HG03280 (cell line): ENCODE measurements at regions not wholly inside any gene's neighbourhood (a gene's known extent, or its start where the extent isn't known, plus 50 kb on each side); places are given as distances from the start of the nearest gene placed in this dataset.
"Not testable (repeated sequence)": the region's sequence is repeated elsewhere in the genome, so short reads cannot be mapped to it uniquely, and the experiment has no call there.

ENCODE experiments used
- ATAC-seq: cut with Tn5 transposase; IDR thresholded peaks from one replicate; pipeline ENCODE4 v1.9.1; 2021; ENCODE audit warnings: mild to moderate bottlenecking, moderate library complexity; ENCODE audit not compliant: unreplicated experiment

DNA sequence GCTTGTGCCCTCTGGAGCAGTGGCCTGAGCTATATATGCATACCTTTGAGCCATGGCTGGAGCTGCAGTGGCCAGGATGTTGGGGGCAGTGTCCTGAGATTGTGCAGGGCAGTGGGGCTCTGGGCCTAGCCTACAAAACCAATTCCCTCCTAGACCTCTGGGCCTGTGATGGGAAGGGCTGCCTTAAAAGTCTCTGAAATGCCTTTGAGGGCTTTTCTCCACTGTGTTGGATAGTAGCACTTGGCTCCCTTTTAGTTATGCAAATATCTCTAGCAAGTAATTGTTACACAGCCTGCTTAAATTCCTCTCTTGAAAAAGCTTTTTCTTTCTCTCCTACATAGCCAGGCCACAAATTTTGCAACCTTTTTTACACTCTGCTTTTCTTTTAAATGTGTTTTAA lies 426.4 kb downstream of the ACTR3B start:
- ATAC-seq = no peak

DNA sequence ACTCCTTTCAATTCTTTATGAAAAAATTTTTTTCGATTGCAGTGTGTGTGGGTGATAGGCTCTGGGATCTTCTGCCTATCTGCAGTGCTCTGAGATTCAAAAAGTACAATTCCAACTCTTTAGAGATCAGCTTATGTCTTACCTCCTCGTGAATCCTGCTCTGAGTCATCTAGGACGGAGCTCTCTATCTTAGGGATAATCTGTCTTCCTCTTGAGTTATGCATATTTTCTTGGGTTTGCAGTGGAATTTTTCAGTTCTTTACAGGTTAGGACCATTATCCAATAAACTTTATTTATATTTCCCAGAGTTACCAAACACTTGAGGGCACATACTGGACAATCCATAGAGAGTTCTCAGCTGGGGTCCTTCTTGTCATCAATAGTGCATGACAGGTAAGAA lies 428.6 kb downstream of the ACTR3B start:
- ATAC-seq = no peak

DNA sequence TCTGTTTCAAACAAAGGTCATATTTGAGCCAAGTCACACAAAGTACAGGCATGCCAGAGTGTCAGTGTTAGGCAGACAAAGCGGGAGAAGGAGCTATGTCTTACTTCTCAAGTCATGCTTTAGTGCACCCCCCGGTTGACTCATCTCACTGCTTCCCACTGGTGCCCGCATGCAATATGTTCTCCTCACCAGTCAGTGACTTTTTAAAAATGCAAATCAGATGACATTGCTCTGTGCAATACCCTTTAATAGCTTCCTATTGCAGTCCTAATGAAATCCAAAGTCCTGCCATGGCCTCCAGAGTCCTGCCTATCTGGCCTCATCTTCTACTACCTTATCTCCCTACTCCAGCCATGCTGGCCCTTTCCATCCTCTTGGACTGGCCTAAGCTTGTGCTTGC lies 429.1 kb downstream of the ACTR3B start:
- ATAC-seq = no peak

DNA sequence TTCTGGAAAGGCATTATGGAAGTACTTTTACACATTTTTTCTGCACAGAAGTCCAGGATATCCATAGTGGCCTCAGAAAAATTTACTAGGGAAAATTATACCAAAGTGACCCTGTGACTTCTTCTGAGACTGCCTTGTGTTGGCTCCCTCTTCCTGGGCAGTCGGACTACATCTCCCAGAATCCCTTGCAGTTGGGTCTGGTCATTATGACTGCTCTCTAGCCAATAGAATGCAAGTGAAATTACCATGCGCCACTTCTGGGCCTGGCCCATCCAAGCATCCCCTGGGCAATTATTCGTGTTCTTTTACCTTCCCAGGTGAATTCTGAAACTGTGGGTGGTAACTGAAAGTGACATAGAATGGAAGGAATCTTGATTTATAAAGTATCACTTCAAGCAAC lies 430.9 kb downstream of the ACTR3B start:
- peak; percentile 74 for ATAC-seq

DNA sequence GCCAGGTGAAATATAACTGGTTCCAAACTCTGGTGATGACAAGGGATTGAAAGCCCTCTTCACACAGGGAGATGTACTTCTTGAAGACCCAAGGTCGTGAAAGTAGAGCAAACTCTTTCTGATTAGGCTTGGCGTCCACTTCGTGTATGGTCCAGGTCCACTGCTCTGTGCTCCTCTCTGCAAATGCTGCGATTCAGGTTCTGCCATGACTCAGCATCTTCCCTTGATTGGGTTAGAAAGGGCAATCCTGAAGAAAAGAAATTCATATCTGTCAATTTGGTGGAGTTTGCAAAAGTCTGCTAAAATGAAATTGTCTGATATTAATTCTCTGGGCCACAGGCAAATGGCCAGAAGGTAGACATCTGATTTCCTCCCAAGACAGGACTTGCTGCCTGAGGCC lies 431.4 kb downstream of the ACTR3B start:
- ATAC-seq = no peak

DNA sequence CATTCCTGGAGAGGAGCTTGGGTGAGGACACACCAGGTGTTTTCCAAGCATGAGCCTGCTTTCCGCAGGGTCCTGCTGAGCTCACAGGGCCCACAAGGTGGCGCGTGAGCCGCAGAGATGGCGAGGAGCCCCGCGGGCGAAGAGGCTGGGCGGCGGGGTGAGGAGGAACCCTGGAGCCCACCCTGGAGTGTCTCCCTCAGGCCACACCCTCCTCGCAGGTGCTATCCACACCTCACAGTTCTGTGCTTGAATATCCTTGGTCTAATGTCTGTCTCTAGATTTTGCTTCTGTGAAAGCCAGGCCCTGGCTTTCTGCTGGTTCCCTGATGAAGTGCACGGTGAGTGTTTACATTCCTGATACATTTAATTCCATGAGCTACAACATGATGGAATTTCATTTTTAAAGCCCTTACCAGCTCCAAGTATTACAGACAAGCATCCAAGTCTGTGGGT lies 433.6 kb downstream of the ACTR3B start:
- ATAC-seq = no peak

DNA sequence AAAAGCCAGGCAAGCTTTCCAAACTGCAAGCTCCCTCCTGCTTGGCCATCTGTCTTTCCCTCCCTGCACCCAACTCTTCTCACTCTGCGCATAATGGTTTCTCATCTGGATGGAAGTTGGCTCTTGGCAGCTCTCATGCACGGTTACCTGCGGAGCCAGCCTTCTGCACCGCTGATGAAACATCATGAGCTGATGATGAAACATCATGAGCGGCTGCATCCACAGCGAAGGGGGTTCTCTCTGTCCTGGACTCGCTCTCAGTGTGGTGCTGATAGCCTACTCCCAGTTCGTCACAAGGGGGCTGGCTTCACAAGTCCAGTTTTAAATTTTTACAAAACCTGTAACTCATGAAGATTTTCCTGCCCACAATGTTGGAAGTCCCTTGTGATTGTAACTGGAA lies 457.5 kb downstream of the ACTR3B start:
- no peak for ATAC-seq

DNA sequence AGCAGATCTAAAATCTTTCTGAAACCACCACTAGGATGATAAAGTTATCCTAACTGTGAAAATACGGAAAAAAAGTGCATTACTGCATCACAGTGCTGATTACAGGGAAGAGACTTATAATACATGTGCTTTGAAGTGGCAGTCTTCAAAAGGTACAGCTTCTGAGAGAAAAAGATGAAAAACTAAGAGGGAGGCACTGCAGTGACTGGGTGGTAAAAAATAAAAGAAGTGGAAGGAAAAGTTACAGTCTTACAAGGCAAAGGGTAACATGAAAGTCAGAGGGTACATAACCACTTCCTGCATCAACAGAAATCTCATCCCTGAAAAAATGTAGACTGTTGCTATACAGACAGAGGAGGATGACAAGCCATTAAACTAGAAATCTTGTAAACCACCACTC lies 465.3 kb downstream of the ACTR3B start:
- ATAC-seq = no peak

DNA sequence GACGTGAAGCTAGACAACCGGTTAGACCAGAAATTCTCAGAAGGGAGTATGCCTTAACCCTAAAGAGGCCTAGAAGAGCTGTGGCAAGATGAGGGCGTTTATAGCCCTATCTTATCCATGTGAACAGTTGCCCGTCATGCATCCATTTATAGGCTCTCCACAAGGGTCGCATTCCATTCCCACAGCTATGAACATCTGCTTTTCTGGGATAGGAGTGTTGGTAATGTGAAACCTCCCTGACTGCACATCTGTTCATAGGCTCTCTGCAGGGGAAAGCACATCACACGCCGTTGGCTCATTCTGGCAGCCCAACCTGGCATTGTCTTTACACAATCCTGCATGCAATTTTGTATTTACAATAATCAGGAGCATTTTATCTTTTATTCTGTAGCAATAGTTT lies 485.6 kb downstream of the ACTR3B start:
- not testable (repeated sequence) for ATAC-seq

DNA sequence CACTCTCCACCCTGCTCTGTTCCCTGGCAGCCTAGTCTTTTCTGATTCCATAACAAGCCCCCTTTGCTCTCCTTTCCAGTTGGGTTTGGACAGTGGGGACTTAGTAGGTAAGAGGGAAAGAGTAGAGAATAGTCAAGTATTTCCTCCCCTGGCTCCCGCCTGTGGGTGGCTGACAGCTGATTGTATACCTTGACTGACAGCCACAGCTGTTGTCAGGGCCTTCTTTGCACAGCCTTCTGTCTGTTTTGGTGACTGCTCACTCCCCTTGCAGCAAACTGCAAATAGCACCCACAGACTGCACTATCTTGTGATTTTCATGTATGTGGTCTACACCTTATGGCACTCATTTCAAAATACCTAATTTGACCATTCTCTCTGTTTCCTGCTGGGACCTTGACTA lies 486.3 kb downstream of the ACTR3B start:
- no peak for ATAC-seq

DNA sequence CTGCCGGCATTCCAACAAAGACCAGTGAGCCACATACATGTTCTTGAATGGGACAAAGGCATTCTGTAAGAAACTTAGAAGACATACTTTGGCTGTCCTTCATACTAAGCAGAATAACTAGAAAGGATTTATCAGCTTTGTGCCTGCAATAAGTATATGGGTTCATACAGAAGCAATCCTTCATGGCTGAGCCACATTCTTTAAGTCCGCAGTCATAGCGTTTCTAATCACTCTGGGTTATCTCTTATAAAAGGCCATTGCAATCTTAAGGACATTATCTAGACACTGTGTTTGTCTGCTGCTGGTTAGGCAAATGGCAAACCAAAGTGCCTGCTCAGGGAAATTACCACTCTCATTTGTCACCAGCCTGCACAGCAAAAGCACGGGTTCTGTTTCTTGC lies 488.4 kb downstream of the ACTR3B start:
- no peak for ATAC-seq

DNA sequence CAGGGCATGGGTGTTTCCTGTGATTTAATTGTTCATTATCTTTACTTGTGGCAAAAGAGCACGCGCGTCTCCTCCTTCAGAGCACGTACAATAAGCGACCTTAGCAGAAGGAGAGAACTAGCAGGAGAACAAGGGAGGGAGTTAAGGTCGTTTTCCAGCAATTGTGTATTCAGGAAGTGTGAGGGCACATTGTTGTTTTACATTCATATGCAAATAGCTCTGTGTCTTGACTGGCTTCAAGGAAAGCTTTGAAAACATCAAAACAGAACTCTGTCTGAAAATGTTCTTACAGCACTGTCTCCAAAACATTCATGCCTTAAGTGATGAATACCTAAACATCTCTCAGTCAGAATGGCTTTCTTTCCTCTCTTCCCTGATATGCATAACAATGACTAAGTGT lies 499.1 kb downstream of the ACTR3B start:
- no peak for ATAC-seq

DNA sequence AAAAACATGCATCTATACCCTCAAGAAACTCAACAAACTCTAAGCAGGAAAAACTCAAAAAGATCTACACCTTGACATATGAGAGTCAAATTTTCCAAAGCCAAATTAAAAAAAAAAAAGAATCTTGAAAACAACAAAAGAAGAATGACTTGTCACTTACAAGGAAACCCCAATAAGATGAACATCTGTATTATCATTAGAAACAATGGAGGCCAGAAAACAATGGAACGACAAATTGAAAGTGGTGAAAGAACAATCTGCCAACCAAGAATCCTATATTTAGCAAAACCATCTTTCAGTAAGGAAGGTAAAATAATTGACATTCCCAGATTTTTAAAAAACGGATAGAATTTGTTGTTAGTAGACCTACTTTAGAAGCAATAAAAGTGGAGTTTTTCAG lies 516.8 kb downstream of the ACTR3B start:
- no peak for ATAC-seq

DNA sequence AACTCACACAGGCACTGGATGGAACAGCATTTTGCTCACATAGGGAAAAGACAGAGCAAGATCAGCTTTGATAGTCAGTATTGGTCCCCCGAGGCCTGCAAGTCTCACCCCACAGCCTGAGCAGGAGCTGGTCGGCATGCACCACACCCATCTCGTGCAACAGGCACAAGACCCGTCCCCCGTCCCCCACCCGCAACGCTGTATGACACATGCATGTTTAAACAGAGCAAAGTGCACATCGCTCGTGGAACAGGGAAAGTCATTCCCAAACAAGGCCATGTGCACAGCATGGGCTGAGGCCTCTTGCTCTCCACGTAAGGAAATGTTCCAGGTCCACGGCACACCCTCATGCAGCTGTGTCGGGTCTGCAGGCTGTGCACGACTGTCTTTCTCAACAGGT lies 527.2 kb downstream of the ACTR3B start:
- ATAC-seq = no peak

DNA sequence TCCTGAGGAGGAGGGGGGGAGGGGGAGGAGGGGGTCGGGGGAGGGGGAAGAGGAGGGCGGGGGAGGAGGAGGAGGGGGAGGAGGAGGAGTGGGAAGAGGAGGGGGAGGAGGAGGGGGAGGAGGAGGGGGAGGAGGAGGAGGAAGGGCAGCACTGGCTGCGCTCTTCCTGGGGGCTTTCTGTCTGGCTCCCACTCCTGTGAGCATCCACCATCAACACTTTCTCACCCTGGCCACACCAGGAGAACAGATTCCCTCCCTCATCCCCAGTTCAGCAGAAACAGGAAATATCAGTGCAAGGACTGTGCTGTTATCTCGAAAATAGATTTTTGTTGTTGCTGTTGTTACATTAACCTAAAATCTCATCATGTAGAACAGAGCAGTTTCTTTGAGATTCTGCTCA lies 530.5 kb downstream of the ACTR3B start:
- no peak for ATAC-seq

DNA sequence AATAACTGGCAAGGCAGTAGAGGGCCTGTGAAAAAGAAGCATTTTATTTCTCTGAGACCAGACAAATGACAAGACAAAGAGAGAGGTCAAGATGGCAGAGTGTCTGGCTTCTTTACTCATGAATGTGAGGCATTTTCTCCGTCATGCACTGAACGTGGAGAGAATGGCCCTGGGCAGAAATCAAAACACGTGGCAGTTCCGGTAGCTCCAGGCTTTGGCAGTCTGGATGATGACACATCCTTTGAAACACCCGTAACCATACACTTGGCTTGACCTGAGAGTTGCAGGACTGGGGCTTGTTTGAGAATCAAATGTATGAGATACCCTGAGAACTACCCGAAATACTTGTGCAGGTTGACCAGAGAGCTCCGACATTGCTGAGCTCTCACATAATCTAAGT lies 537.6 kb downstream of the ACTR3B start:
- ATAC-seq = no peak

DNA sequence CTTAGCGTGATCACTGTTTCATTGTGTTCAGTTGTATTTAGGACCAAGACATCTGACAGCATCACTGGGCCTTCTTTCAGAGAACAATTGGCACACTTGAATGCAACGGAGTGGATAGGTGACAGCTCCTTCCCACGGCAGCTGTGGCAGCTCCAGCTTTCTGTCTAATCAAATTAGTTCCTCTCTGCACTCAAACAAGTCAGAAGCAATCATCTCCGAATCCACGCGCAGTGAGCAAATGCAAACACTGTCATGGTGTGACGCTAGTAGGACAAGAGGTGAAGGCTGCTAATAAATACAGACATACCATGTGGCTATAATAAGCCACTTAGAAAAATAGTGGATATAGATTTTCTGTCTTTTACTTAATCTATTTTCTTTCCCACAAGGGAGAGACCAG lies 542.4 kb downstream of the ACTR3B start:
- no peak for ATAC-seq

DNA sequence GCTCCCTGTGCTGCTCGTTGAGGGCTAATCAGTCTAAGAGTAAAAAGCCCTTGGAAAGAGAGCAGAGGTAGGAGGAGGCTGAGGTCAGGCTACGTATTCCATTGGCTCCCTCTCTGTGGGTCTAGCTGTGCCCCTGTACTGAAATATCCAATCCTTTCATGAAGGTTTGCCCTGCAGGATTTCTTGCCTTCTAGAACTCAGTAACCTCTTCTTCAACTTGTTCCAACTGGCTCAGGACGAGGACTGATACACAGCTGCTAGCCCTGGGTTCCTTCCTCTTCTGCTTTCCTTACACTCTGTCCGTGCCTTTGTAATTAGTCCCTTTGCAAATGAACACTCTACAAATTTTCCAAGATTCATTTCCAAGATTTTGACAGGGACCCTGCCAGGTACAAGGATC lies 560.5 kb downstream of the ACTR3B start:
- no peak for ATAC-seq

DNA sequence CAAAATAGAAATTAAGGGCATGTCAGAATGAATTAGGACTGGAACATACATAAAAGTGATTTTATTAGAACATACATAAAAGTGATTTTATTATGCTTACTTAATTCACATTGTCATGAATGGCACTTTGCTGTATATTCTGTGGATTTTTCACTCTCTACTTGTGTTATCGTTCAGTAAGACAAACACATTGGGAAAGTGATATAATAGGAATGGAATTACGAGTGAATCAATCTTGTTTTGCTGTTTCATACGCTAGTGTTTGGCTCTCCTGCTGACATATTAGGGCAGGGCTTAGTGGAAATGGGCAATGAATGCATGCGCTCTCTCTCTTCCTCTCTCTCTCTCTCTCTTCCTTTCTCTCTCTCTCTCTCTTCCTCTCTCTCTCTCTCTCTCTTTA lies 561.1 kb downstream of the ACTR3B start:
- no peak for ATAC-seq

DNA sequence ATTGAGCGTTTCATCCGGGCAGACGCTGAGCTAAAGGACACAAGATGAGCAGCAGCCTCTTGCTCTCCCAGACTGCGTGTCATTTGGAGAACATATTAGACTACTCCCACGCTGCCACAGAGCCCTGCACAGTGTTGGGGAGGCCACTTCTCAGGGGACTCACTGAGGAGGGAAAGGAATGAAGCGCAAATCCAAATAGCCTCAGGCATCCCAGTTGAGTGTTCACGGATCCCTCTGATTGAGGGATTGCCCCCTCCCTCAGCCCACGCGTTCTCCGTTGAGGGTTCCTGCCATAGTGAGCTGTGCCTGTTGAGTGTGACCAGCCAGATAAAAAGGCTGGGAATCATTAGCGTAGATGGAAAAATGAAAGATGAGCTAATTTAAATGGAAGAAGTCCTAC lies 563.4 kb downstream of the ACTR3B start:
- no peak for ATAC-seq

DNA sequence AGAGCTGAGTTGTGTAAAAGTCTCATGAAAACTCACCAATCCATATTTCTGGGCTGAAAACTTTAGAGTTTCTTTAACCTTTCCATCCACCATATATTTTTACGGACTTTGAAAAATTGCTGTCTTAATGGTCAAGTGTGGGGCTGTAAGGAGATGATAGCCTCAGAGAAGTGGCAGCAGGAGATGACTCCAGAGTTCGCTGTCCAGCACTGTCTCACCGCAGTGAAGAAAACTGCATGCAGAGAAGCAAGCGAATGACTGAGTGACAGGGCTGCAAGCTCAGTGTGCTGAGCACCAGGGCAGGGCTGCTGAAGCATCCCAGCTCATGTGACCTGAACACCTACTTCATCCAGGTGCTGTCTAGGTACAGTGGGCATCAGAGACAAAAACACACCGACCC lies 564.5 kb downstream of the ACTR3B start:
- ATAC-seq = no peak

DNA sequence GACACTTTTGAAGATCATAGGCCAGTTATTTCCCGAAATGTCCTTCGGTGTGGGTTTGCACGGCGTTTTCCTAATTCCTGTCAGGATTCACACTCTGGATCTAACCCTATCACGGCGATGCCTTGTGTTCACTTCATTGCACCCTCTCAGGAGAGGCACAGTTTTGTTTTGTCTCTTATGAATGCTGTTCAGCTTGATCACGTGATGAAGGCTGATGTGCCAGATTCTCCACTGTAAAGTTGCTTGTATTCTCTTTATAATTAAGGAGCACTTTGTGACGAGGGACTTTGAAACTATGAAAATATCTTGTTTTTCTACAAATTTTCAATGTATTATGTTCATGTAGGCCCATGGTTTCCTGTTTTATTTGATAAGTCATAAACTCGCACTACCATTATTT lies 568.1 kb downstream of the ACTR3B start:
- ATAC-seq = no peak

DNA sequence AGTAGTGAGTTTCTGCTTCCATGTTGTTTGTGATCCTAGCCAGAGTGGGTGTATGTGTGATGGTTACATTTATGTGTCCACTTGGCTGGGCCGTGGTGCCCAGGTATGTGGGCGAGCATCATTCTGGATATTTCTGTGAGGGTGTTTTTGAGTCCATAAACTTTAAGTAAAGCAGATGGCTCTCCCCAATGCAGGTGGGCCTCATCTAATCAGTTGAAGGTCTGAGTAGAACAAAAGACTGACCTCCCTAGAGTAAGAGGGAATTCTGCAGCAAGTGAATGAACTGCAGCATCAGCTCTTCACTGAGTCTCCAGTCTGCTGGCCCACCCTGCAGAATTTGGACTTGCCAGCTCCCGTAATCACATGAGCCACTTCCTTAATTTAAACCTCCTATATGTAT lies 571.9 kb downstream of the ACTR3B start:
- no peak for ATAC-seq

DNA sequence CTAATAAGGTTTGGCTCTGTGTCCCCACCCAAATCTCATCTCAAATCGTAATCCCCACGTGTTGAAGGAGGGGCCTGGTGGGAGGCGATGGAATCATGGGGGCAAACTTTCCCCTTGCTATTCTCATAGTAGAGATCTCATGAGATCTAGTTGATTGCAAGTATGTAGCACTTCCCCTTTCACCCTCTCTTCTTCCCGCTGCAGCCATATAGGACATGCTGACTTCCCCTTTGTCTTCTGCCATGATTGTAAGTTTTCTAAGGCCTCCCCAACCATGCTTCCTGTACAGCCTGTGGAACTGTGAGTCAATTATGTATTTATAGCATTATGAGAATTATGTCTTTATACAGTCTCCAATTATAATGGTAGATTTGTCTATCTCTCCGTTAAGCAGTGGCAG lies 594.5 kb downstream of the ACTR3B start:
- ATAC-seq = no peak
